Ishikawa (cell line): ENCODE measurements at regions not wholly inside any gene's neighbourhood (a gene's known extent, or its start where the extent isn't known, plus 50 kb on each side); places are given as distances from the start of the nearest gene placed in this dataset.

Experiments used
- CEBPB ChIP-seq: IDR thresholded peaks from 2 replicates; pipeline ENCODE4 v1.6.1; 2012
- CREB1 ChIP-seq: IDR thresholded peaks from 2 replicates; pipeline ENCODE4 v1.6.1; 2012; ENCODE audit warnings: low read depth
- EGR1 ChIP-seq: IDR thresholded peaks from 2 replicates; pipeline ENCODE4 v1.6.1; 2012
- EP300 ChIP-seq: IDR thresholded peaks from 2 replicates; pipeline ENCODE4 v1.6.1; 2012; ENCODE audit warnings: borderline replicate concordance
- FOXM1 ChIP-seq: IDR thresholded peaks from 2 replicates; pipeline ENCODE4 v1.6.1; 2012; ENCODE audit warnings: low read depth, borderline replicate concordance
- MAX ChIP-seq: IDR thresholded peaks from 2 replicates; pipeline ENCODE4 v1.6.1; 2012
- NFIC ChIP-seq: IDR thresholded peaks from 2 replicates; pipeline ENCODE4 v1.6.1; 2012
- RAD21 ChIP-seq: IDR thresholded peaks from 2 replicates; pipeline ENCODE4 v1.6.1; 2012; ENCODE audit warnings: low read depth
- REST ChIP-seq: IDR thresholded peaks from 2 replicates; pipeline ENCODE4 v1.6.1; 2012; ENCODE audit warnings: low read depth, mild to moderate bottlenecking
- TAF1 ChIP-seq: IDR thresholded peaks from 2 replicates; pipeline ENCODE4 v1.6.1; 2012; ENCODE audit warnings: low read depth, mild to moderate bottlenecking
- TCF12 ChIP-seq: IDR thresholded peaks from 2 replicates; pipeline ENCODE4 v1.6.1; 2012; ENCODE audit warnings: low read depth
- TEAD4 ChIP-seq: IDR thresholded peaks from 2 replicates; pipeline ENCODE4 v1.6.1; 2012
- YY1 ChIP-seq: IDR thresholded peaks from 2 replicates; pipeline ENCODE4 v1.6.1; 2012; ENCODE audit warnings: low read depth
- ZBTB7A ChIP-seq: IDR thresholded peaks from 2 replicates; pipeline ENCODE4 v1.6.1; 2012; ENCODE audit warnings: low read depth
- TF ChIP-seq, protein P1 (sequence below): IDR thresholded peaks from 2 replicates; pipeline ENCODE4 v1.6.1; 2012

DNA sequence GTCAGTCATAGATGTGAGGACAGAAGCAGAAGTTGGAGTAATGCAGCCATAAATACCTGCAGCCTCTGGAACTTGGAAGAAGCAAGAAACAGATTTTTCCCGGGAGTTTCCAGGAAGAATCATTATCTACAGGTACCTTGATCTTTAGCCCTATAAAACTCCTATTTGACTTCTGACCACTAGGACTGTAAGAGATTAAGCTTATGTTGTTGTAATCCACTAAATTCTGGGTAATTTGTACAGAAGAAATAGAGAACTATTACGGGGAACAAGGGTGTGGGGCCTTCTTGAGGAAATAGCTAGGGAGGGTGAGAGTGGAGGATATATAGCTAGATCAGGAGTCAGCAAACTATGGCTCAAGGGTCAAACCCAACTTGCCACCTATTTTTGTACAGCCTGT lies 353.2 kb downstream of the SLC4A3 start:
- no peak for TF ChIP-seq YY1
- no peak for TF ChIP-seq NFIC
- no peak for TF ChIP-seq CREB1
- TF ChIP-seq, protein P1, sequence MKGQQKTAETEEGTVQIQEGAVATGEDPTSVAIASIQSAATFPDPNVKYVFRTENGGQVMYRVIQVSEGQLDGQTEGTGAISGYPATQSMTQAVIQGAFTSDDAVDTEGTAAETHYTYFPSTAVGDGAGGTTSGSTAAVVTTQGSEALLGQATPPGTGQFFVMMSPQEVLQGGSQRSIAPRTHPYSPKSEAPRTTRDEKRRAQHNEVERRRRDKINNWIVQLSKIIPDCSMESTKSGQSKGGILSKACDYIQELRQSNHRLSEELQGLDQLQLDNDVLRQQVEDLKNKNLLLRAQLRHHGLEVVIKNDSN = no peak
- TF ChIP-seq EGR1 = no peak

DNA sequence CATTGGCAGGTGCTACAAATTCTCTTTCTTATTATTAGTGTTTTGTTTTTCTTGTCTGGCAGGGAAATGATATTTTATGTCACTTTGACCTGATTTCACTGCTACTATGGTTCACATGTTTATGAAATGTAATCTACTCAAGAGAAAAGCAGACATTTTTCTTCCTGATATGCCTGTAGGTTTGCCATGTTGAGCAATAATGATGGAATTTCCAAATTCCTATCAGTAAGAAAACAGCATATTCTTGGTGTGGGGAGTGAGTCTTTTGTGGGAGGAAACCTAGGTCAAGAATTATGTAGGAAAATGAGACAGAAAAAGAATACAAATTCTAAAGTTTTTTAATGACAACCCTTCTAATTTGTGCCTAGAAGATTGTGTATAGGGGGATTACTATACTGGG lies 356.4 kb downstream of the SLC4A3 start:
- TF ChIP-seq ZBTB7A (no peak), EP300 (no peak), FOXM1 (no peak), MAX (no peak), YY1 (no peak)

DNA sequence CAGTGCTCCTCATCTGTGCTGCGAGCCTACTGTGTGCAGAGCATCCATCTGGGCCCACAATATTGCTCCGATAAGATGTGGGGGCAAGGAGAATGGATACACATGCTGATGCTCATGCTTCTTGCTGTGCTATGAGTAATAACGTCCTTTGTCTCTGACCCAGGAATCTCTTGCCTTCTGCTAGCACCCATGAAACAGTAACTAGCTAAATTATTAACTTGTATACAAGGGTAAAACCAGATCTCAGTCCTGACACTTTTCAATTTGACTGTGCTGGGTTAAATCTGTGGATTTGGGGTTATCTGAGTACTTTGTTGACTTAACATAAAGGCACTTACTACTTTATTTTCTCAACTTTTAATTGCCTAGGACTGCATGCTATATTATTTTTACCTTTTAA lies 357.6 kb downstream of the SLC4A3 start:
- no peak for TF ChIP-seq MAX
- no peak for TF ChIP-seq CREB1
- TF ChIP-seq CEBPB = no peak
- no peak for TF ChIP-seq ZBTB7A
- no peak for TF ChIP-seq TAF1
- TF ChIP-seq EGR1 = no peak
- no peak for TF ChIP-seq EP300
- TF ChIP-seq RAD21 = no peak

GRCh38 chr2:219987830-219988229 lies 360.4 kb downstream of the SLC4A3 start:
- TF ChIP-seq, protein P1 = peak; percentile 31; the same call in 1 of the 2 replicates
- no peak for TF ChIP-seq EGR1

DNA sequence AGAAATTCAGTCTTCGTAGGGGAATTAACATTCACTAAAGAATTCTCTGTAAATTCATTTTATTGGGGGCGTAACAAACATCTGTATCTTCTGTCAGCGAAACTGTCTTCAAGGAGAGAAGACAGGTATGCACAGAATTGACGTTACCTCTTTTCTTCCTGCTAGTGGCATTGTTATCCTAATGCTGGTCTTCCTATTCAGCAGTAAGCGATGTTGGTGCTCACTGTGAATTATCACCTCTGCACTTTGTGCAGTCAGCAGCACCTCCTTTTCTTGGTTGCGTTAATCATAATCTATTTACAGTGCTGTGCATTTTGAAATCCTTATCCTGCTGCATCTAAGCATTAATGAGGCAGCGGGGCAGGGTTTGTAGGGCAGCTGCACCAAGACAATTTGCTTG lies 362.3 kb downstream of the SLC4A3 start:
- TF ChIP-seq, protein P1 = no peak
- TF ChIP-seq TAF1 = no peak
- TF ChIP-seq YY1 = no peak
- TF ChIP-seq CREB1 = no peak
- no peak for TF ChIP-seq FOXM1
- TF ChIP-seq RAD21 = no peak
- TF ChIP-seq NFIC = no peak
- no peak for TF ChIP-seq TEAD4
- no peak for TF ChIP-seq CEBPB
- TF ChIP-seq EGR1 = no peak
- no peak for TF ChIP-seq ZBTB7A
- no peak for TF ChIP-seq TCF12

DNA sequence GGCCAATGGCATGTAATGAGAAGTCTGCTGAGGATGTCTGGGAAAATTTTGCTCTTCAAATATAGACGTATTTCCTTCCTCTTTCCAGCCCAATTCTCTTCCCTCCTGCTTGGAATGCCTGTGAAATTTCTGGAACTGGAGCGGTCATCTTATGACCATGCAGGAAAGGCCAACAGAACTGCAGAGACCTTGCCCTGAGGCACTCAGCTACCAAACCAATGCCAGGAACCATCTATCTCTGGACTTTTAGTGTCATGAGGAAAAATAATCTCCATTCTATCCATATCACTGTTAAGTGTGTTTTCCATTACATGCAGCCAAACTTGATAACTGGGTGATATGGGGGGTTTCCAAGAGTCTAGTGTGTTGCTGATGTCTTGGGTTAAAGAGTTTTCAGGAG lies 363.7 kb downstream of the SLC4A3 start:
- TF ChIP-seq CREB1 (no peak), EGR1 (no peak), TEAD4 (no peak), ZBTB7A (no peak), REST (no peak)

GRCh38 chr2:219995399-219995798 lies 368.0 kb downstream of the SLC4A3 start:
- TF ChIP-seq CEBPB = no peak
- TF ChIP-seq EP300 = no peak
- TF ChIP-seq CREB1 = no peak
- no peak for TF ChIP-seq TCF12
- TF ChIP-seq TEAD4 = no peak

GRCh38 chr2:219995991-219996765 lies 368.7 kb downstream of the SLC4A3 start:
- TF ChIP-seq CREB1 (no peak), YY1 (no peak), EGR1 (no peak), RAD21 (no peak), CEBPB (no peak), TEAD4 (no peak)
- TF ChIP-seq, protein P1 = no peak
